BLaER1 (cell line): ENCODE measurements at regions not wholly inside any gene's neighbourhood (a gene's known extent, or its start where the extent isn't known, plus 50 kb on each side); places are given as distances from the start of the nearest gene placed in this dataset.
"Not testable (repeated sequence)": the region's sequence is repeated elsewhere in the genome, so short reads cannot be mapped to it uniquely, and the experiment has no call there.

Source experiments
- H3K27ac ChIP-seq: shearing (Covaris generic); formaldehyde crosslinking; 2 replicates; pipeline ENCODE4 v1.8.1; 2022
- H3K27me3 ChIP-seq: shearing (Covaris generic); formaldehyde crosslinking; 2 replicates; pipeline ENCODE4 v1.8.1; 2022
- H3K36me3 ChIP-seq: shearing (Covaris generic); formaldehyde crosslinking; 2 replicates; pipeline ENCODE4 v1.8.1; 2022
- H3K4me1 ChIP-seq: shearing (Covaris generic); formaldehyde crosslinking; 2 replicates; pipeline ENCODE4 v1.8.1; 2022
- H3K4me2 ChIP-seq: shearing (Covaris generic); formaldehyde crosslinking; 2 replicates; pipeline ENCODE4 v1.8.1; 2022
- H3K4me3 ChIP-seq: shearing (Covaris generic); formaldehyde crosslinking; 2 replicates; pipeline ENCODE4 v1.8.1; 2022
- H3K9ac ChIP-seq: shearing (Covaris generic); formaldehyde crosslinking; 2 replicates; pipeline ENCODE4 v1.8.1; 2022
- H3K9me3 ChIP-seq: shearing (Covaris generic); formaldehyde crosslinking; 2 replicates; pipeline ENCODE4 v1.8.1; 2022
- H4K20me1 ChIP-seq: shearing (Covaris generic); formaldehyde crosslinking; 2 replicates; pipeline ENCODE4 v1.8.1; 2022
- Cebpa-rat ChIP-seq: shearing (Covaris generic); IDR thresholded peaks from 2 replicates; pipeline ENCODE4 v1.8.1; 2022

DNA sequence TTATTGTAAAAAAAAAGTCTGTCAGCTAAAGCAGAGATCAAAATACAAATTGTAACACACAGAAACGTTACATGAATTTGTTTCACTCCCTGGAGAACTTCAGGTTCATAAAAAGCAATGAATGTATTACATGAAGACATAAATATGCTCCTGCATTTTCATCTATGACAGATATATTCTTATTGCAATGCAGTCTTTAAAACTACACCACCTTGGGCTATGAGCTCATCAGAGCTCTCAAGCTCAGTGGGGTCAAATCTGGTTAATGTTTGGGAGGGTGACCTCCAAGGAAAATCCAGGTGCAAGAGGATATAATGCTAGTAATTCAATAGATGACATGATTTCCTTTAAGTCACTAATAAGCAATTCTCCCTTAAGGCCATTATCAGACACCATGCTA, 606.8 kb downstream of the EPHA3 start:
- H3K9ac ChIP-seq: no peak overlapping the region
- H4K20me1 ChIP-seq: no peaks in the 10 kb centered on the region
- TF ChIP-seq Cebpa-rat: no peak

DNA sequence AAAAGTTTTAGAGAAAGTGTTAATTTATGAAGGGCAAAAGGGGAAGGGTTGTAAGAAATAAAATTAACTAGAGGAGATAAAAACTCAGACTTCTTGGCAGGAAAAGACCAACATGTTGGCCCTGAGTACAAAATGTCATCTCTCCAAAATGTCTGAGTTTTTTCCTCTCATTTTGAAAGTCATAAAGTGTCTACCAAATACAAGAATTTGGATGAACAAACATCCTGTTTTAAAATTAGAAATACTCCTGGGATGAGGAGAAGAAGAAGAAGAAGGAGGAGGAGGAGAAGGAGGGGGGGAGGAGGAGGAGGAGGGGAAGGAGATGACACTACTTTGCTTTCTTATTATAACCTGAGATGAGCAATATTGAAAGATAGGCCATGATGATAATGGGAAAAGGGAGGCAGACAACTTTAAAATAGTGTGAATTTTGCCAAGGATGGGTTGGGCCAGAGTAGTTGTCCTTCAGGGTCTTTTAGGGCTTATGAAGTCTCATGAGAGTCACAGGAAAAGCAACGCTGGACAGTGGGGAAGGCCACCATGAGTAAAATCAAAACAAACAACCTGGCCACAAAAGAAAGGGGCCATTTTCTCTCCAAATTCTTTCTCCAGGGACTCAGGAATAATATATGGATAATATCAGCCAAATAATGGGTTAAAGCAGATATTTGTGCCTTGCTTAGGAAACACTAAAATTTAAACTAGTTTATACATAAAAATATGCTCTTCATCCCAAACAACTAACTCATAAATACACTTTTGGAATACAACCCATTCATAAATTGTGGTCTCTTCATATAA, 632.9 kb downstream of the EPHA3 start:
- no peaks in the 10 kb centered on the region for H3K36me3 ChIP-seq
- TF ChIP-seq Cebpa-rat: no peak
- no peak overlapping the region for H3K4me2 ChIP-seq
- no peaks in the 10 kb centered on the region for H4K20me1 ChIP-seq
- no peak overlapping the region for H3K27ac ChIP-seq
- no peaks in the 10 kb centered on the region for H3K9me3 ChIP-seq
- H3K4me1 ChIP-seq: no peaks in the 10 kb centered on the region
- H3K9ac ChIP-seq: no peak overlapping the region
- no peak overlapping the region for H3K4me3 ChIP-seq
- no peaks in the 10 kb centered on the region for H3K27me3 ChIP-seq

More for the DNA sequence above, 606.8 kb downstream of the EPHA3 start:
- H3K4me3 ChIP-seq: no peak overlapping the region
- no peak overlapping the region for H3K4me2 ChIP-seq
- no peaks in the 10 kb centered on the region for H3K9me3 ChIP-seq
- no peaks in the 10 kb centered on the region for H3K36me3 ChIP-seq
- no peak overlapping the region for H3K27ac ChIP-seq
- no peaks in the 10 kb centered on the region for H3K4me1 ChIP-seq
- H3K27me3 ChIP-seq: no peaks in the 10 kb centered on the region

DNA sequence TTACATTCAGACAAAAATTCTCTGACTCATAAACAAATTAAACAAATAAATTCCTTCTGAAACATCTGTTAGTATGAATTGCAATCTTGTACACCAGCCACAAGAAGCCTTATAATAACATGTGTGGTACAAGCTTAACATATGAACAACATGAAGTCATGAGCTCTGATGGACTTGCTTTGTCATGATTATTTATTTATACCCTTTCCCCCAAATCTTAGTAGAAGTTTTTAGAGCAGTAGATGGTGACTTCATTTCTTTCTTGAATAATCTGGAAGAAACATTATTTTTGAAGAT, 633.4 kb downstream of the EPHA3 start:
- Histone ChIP-seq H3K4me2 (no peak overlapping the region), H3K36me3 (no peaks in the 10 kb centered on the region), H3K9me3 (no peaks in the 10 kb centered on the region), H3K4me3 (no peak overlapping the region), H4K20me1 (no peaks in the 10 kb centered on the region), H3K4me1 (no peaks in the 10 kb centered on the region), H3K9ac (no peak overlapping the region), H3K27ac (no peak overlapping the region), H3K27me3 (no peaks in the 10 kb centered on the region)
- no peak for TF ChIP-seq Cebpa-rat

DNA sequence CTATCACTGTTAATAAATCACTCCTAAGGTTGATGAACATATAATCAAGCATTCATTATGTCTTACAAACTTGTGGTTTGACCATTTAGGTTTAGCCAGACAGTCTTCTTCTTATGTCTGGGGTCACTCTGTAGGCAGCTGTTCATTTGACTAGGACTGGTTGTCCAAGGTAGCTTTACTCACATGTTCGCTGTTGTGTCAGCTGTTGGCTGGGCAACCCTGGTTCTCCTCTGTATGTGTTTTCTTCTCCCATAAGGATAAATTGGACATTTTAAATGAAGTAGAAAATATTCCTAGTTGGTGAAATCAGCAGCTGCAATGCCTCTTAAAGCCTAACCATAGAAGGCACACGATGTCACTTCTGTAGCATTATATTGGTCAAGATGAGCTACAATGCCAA, 635.1 kb downstream of the EPHA3 start:
- Histone ChIP-seq H3K36me3 (no peaks in the 10 kb centered on the region), H3K4me2 (no peak overlapping the region)
- no peak for TF ChIP-seq Cebpa-rat

DNA sequence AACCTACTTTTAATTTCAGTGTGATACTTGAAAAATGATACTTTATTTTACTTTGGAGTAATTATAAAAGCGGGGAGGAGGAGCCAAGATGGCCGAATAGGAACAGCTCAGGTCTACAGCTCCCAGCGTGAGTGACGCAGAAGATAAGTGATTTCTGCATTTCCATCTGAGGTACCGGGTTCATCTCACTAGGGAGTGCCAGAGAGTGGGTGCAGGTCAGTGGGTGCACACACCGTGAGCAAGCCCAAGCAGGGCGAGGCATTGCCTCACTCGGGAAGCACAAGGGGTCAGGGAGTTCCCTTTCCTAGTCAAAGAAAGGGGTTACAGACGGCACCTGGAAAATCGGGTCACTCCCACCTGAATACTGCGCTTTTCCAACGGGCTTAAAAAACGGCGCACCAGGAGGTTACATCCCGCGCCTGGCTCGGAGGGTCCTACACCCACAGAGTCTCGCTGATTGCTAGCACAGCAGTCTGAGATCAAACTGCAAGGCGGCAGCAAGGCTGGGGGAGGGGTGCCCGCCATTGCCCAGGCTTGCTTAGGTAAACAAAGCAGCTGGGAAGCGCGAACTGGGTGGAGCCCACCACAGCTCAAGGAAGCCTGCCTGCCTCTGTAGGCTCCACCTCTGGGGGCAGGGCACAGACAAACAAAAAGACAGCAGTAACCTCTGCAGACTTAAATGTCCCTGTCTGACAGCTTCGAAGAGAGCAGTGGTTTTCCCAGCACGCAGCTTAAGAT, 640.3 kb downstream of the EPHA3 start:
- H3K27ac ChIP-seq, H3K4me1 ChIP-seq, H3K4me2 ChIP-seq, H3K4me3 ChIP-seq, H3K9me3 ChIP-seq, H3K36me3 ChIP-seq, H3K27me3 ChIP-seq, H3K9ac ChIP-seq, H4K20me1 ChIP-seq: not testable (repeated sequence)

More for the DNA sequence above, 635.1 kb downstream of the EPHA3 start:
- Histone ChIP-seq H3K9ac (no peak overlapping the region), H3K27ac (no peak overlapping the region), H4K20me1 (no peaks in the 10 kb centered on the region), H3K9me3 (no peaks in the 10 kb centered on the region), H3K4me3 (no peak overlapping the region), H3K4me1 (no peaks in the 10 kb centered on the region), H3K27me3 (no peaks in the 10 kb centered on the region)

DNA sequence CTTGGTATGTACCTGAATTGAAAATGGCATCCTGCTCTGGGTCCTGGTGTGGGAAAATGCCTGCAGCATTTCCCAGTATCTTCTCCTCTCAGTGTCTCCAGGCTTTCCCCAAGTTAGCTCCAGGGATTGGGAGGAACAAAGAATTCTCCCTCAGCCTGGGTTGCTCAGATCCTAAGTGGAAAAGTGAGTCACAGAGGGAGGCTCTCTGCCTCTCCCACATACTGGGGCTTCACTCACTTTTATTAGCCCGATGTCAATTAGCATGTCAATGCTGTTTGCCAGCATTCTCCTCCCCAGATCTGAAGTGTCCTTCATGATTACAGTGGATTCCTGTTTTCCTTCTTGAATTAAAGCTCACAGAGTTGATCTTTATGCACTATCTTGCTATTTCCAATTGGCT, 655.0 kb downstream of the EPHA3 start:
- H3K9ac ChIP-seq: no peak overlapping the region
- no peak overlapping the region for H3K27ac ChIP-seq
- no peak overlapping the region for H3K4me2 ChIP-seq
- no peaks in the 10 kb centered on the region for H3K36me3 ChIP-seq
- no peak overlapping the region for H3K4me3 ChIP-seq
- no peaks in the 10 kb centered on the region; the same call in 1 of the 2 replicates for H3K9me3 ChIP-seq
- no peaks in the 10 kb centered on the region for H3K4me1 ChIP-seq
- no peaks in the 10 kb centered on the region for H4K20me1 ChIP-seq
- TF ChIP-seq Cebpa-rat: no peak
- H3K27me3 ChIP-seq: no peaks in the 10 kb centered on the region

DNA sequence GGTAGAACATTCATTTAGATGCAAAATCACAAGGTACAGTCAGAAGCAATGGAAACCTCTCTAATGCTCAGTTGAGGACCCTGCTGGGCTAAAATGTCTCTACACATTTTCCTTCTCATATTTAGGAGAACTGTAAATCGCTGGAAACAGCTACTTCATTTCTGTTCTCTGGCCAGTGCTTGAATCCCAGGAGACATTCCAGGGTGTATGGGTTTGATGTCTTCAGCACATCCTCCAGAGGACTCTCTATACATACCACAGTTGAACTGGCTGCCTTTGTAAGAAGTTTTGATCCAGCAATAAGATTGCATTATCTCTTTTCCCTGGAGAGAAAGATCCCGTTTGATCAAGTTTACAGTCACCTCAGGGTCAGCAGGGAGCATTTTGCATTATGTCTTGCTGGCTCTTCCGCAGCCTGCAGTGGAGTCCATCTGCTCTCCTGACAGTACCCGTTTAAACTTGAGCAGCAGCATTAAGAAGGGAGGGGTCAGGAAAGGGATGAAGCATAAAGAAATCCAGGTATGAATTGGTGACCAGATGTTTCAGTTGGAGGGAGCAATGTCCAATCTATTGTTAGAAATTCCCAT, 676.0 kb downstream of the EPHA3 start:
- no peak overlapping the region for H3K4me3 ChIP-seq
- no peaks in the 10 kb centered on the region for H4K20me1 ChIP-seq
- no peak overlapping the region for H3K27ac ChIP-seq
- no peaks in the 10 kb centered on the region for H3K36me3 ChIP-seq
- no peak for TF ChIP-seq Cebpa-rat
- H3K4me1 ChIP-seq: no peaks in the 10 kb centered on the region
- no peak overlapping the region for H3K4me2 ChIP-seq
- H3K27me3 ChIP-seq: no peaks in the 10 kb centered on the region
- no peaks in the 10 kb centered on the region for H3K9me3 ChIP-seq
- no peak overlapping the region for H3K9ac ChIP-seq

DNA sequence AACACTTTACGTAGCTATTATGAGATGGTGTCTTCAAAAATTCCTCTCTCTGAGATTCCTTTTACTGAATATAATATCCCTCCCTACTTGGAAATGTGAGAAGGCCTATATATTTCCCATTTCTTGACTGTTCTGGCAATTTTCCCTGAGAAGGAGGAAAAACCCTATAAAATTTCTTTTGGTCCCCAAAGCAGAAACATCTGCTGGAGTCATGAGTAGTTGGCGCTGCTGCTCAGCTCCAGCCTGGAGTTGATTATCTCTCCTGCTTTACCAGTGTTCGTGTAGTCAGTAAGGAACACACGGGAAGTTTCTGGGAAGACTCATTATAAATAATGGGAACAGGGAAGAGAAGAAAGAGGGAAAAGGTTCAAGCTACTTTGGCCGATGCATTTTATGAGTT, 680.1 kb downstream of the EPHA3 start:
- H3K27ac ChIP-seq: no peak overlapping the region
- no peak overlapping the region for H3K4me2 ChIP-seq
- no peaks in the 10 kb centered on the region for H3K9me3 ChIP-seq
- no peaks in the 10 kb centered on the region for H3K36me3 ChIP-seq
- H3K4me1 ChIP-seq: no peaks in the 10 kb centered on the region
- no peaks in the 10 kb centered on the region for H3K27me3 ChIP-seq
- H4K20me1 ChIP-seq: no peaks in the 10 kb centered on the region
- H3K9ac ChIP-seq: no peak overlapping the region
- H3K4me3 ChIP-seq: no peak overlapping the region
- no peak for TF ChIP-seq Cebpa-rat

DNA sequence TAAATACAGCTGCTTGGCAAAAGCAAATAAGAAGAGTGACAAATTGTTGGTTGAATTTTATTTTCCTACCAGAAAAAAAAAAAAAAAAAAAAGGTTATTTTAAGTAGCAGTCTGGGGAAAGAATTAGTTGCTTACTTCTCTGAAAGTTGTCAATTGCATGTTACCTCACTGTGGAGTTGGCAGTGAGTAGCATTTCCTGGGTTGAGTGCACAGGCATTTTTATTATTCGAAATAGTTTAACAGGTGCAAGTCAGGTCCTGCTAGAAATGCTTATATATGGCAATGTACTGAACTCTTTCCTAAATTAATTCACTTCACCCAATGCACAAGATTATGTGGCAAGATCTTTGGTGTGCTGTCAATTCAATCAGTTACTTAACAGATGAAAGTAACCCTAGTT, 680.6 kb downstream of the EPHA3 start:
- no peaks in the 10 kb centered on the region for H3K4me1 ChIP-seq
- no peaks in the 10 kb centered on the region for H3K27me3 ChIP-seq
- H3K27ac ChIP-seq: no peak overlapping the region
- TF ChIP-seq Cebpa-rat: no peak
- no peak overlapping the region for H3K4me2 ChIP-seq
- H4K20me1 ChIP-seq: no peaks in the 10 kb centered on the region
- no peak overlapping the region for H3K9ac ChIP-seq
- H3K36me3 ChIP-seq: no peaks in the 10 kb centered on the region
- no peak overlapping the region for H3K4me3 ChIP-seq
- no peaks in the 10 kb centered on the region for H3K9me3 ChIP-seq

DNA sequence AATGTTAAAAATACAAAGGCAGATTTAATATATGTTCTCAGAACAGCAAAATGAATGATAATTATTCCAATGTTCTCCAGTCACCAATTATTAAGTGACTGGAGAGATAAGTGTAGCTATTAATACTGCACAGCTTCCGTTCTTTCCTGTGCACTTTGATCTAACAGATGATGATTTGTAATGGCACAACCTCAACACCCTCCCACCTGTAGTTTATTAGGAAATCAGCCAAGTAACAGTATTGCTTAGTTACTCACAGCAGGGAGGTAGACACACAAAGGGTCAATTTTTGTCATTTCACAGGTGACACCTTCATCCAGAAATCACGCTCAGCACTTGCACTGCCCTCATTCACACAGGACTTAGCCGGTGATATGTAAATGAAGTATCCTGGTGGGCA, 688.1 kb downstream of the EPHA3 start:
- Histone ChIP-seq H3K4me3 (no peak overlapping the region), H4K20me1 (no peaks in the 10 kb centered on the region), H3K27me3 (no peaks in the 10 kb centered on the region), H3K4me2 (no peak overlapping the region), H3K27ac (no peak overlapping the region), H3K36me3 (no peaks in the 10 kb centered on the region), H3K9ac (no peak overlapping the region), H3K4me1 (peaks cover 5% of the 10 kb centered on the region; the same call in 1 of the 2 replicates), H3K9me3 (no peaks in the 10 kb centered on the region)
- no peak for TF ChIP-seq Cebpa-rat
